Right cardiac atrium (tissue), 5 donors: ENCODE measurements at regions not wholly inside any gene's neighbourhood (a gene's known extent, or its start where the extent isn't known, plus 50 kb on each side); places are given as distances from the start of the nearest gene placed in this dataset.

Experiments used
- ATAC-seq, 2 donors: fragments of 200-7000 bp; cut with Tn5 transposase; one replicate each; pipeline versions ENCODE4 v1.8.0 to v1.9.1; 2020; ENCODE audit warnings: moderate library complexity in 2 of 2, mild to moderate bottlenecking in 1 of 2
- DNase-seq, 3 donors: peaks; one replicate each; pipeline ENCODE4 v3.0.0-alpha.2; 2020
- H3K27ac ChIP-seq: one replicate; pipeline ENCODE4 v1.5.1; 2013; ENCODE audit warnings: mild to moderate bottlenecking, low read length, control low read depth, moderate library complexity
- H3K27me3 ChIP-seq: one replicate; pipeline ENCODE4 v1.6.1; 2013; ENCODE audit not compliant: control insufficient read depth, insufficient read depth
- H3K4me1 ChIP-seq: one replicate; pipeline ENCODE4 v1.6.1; 2013; ENCODE audit warnings: low read length; ENCODE audit not compliant: control insufficient read depth, insufficient read depth
- H3K4me3 ChIP-seq: one replicate; pipeline ENCODE4 v1.5.1; 2013; ENCODE audit warnings: low read length, control low read depth
- H3K9me3 ChIP-seq: one replicate; pipeline ENCODE4 v1.6.1; 2013; ENCODE audit warnings: low read length; ENCODE audit not compliant: control insufficient read depth
- WGBS: extraction: QIAGEN DNeasy Blood & Tissue Kit; methylation state at CpG from one replicate; pipeline ENCODE4 v1.1.7; 2013; 5-methylcytosine and 5-hydroxymethylcytosine counted together
- intact Hi-C, 4 donors: fragments of 100-400 bp; cut with DNase I; formaldehyde crosslinking; loops; one replicate each; pipeline versions ENCODE4 v1.11.0 to v1.14.0; 2022 to 2023
- donor health status: healthy with polysubstance abuse.
- donor health status: DM: no; HTN: yes; CAD: no.
- donor health status: DM: no; HTN: no; CAD: no.
- donor health status: DM: no; HTN: yes; CAD: no; lungs with severe emphysema.
- donor health status: DM: yes; HTN: yes; CAD: no.

GRCh38 chr13:34408640-34409039 lies 533.4 kb upstream of the NBEA start:
- Histone ChIP-seq H3K27me3 (no peaks in the 10 kb centered on the region), H3K4me1 (no peaks in the 10 kb centered on the region), H3K4me3 (no peak overlapping the region), H3K9me3 (no peaks in the 10 kb centered on the region), H3K27ac (no peak overlapping the region)
- DNase-seq (no peak), ATAC-seq (no peak)
- intact Hi-C loops, result no loop called here
- 66% methylated on average over 2 of the region's 2 CpGs for WGBS

- H3K9me3 ChIP-seq, result no peaks in the 10 kb centered on the region
- no peak overlapping the region for H3K27ac ChIP-seq
- DNase-seq, result no peak
- no peaks in the 10 kb centered on the region for H3K4me1 ChIP-seq
- H3K4me3 ChIP-seq, result no peak overlapping the region
- 45% methylated on average over 7 of the region's 7 CpGs for WGBS
- no peaks in the 10 kb centered on the region for H3K27me3 ChIP-seq
- peak in 1 of 2 donors; percentile 66 for ATAC-seq
- intact Hi-C loops, result no loop called here
Measured at GRCh38 chr13:34409496-34410182, 532.4 kb upstream of the NBEA start.

DNA sequence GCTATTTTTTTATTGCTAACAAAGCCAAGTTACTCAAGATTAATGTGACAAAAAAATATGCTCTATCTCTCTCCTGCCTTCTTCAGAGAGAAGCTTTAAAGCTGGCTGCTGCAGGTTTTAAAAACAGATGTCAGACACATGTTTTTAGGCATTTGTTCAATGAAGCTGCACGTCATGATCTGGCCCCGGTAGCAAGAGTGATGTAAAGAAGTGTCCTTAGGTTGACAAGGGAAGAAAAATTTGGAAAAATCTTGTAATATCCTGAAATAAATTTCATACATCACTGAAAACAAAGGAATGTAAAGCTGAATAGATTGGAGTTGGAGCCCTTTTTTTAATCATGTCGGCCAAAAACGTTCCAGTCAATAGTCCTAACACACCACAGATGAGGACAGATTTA lies 531.4 kb upstream of the NBEA start:
- Histone ChIP-seq H3K4me3 (no peak overlapping the region), H3K9me3 (no peaks in the 10 kb centered on the region), H3K27ac (no peak overlapping the region), H3K27me3 (no peaks in the 10 kb centered on the region), H3K4me1 (no peaks in the 10 kb centered on the region)
- 59% methylated on average over 4 of the region's 4 CpGs for WGBS
- ATAC-seq (no peak), DNase-seq (no peak)
- intact Hi-C loops, result no loop called here

DNA sequence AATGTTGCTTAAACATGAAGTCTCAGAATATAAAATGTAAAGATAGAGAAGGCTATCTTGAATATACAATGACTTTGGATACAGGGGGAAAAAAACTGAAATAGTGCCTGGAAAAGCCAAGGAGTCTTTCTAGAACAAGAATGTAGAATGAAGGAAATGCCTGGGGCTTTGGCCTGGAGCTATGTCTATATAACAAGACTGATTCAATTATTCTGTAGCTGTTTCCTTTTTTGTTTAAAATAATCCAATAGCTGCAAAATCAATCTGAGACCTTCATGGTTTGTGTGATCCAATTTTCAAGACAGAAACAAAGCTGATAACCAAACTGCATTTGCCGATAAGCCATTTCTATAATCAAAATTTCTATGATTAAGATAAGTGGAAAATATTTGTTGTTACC lies 530.9 kb upstream of the NBEA start:
- Histone ChIP-seq H3K4me1 (no peaks in the 10 kb centered on the region), H3K27me3 (no peaks in the 10 kb centered on the region), H3K9me3 (no peaks in the 10 kb centered on the region), H3K27ac (no peak overlapping the region), H3K4me3 (no peak overlapping the region)
- 80% methylated on average over 1 of the region's 1 CpG for WGBS
- intact Hi-C loops, result no loop called here
- ATAC-seq, result no peak
- DNase-seq, result no peak

- no peak overlapping the region for H3K4me3 ChIP-seq
- intact Hi-C loops, result no loop called here
- ATAC-seq, result no peak
- no peak overlapping the region for H3K27ac ChIP-seq
- DNase-seq, result no peak
- 80% methylated on average over 4 of the region's 4 CpGs for WGBS
- no peaks in the 10 kb centered on the region for H3K4me1 ChIP-seq
- no peaks in the 10 kb centered on the region for H3K9me3 ChIP-seq
- no peaks in the 10 kb centered on the region for H3K27me3 ChIP-seq
Measured at GRCh38 chr13:34411894-34412293, 530.2 kb upstream of the NBEA start.

DNA sequence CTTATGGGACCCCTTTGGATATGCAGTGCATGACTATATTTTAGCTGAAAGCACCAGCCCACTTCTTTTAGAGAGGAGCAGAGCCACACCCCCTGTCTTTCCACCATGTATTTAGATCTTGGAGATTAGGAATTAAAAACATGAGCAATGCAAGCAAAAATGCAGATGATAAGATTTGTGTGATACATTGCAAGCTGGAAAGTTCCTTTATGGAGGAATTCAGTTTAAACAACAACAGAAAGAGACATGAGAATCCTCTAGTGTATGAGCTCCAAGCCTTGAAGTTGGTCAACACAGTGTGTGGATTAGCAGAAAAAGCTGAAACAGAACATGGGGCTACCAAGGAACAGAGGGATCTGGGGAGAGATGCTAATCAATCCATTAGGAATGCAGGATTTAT lies 529.8 kb upstream of the NBEA start:
- intact Hi-C loops, result no loop called here
- no peak overlapping the region for H3K27ac ChIP-seq
- ATAC-seq (no peak), DNase-seq (no peak)
- no peaks in the 10 kb centered on the region for H3K9me3 ChIP-seq
- H3K4me3 ChIP-seq, result no peak overlapping the region
- H3K27me3 ChIP-seq, result no peaks in the 10 kb centered on the region
- peaks cover 3% of the 10 kb centered on the region for H3K4me1 ChIP-seq

GRCh38 chr13:34412817-34413375 lies 529.2 kb upstream of the NBEA start:
- ATAC-seq (no peak), DNase-seq (no peak)
- no peaks in the 10 kb centered on the region for H3K27me3 ChIP-seq
- no peak overlapping the region for H3K4me3 ChIP-seq
- no peaks in the 10 kb centered on the region for H3K9me3 ChIP-seq
- intact Hi-C loops, result no loop called here
- no peak overlapping the region for H3K27ac ChIP-seq
- peaks cover 3% of the 10 kb centered on the region for H3K4me1 ChIP-seq
- 89% methylated on average over 2 of the region's 2 CpGs for WGBS

DNA sequence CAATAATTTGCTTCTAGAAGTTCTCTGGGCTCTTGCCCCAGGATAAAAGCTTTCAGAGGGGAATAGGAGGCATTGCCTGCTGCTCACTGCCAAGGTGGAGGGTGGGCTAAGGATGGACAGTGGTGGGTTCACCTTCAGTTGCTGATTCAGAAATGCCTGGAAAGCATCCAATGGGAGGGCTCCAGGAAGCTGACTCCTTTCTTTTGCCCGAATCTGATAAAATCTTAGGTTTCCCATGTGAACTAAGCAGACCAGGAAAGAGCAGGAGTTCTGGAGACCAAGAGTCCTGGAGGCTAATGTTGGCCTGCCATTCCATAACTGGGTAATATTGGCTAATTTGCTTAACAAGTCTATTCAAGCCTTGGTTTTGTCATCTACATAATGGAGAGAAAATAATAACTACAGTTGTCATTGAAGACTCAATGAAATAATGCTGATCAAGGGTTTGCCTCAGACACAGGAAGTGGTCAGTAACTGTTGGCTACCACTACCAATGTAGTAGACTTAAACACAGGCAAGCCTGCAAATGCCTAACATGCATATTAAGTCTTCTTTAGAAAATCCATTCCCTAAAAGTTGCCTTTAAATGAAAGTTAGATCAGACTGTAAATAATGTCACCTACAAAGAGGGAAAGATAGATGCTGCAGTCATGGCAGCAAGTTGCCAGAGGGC lies 528.4 kb upstream of the NBEA start:
- intact Hi-C loops, result no loop called here
- WGBS, result 66% methylated on average over 1 of the region's 1 CpG

GRCh38 chr13:34414616-34415015 lies 527.5 kb upstream of the NBEA start:
- no peaks in the 10 kb centered on the region for H3K9me3 ChIP-seq
- 89% methylated on average over 4 of the region's 4 CpGs for WGBS
- intact Hi-C loops, result no loop called here
- DNase-seq (no peak), ATAC-seq (no peak)
- H3K4me1 ChIP-seq, result peaks cover 3% of the 10 kb centered on the region
- no peak overlapping the region for H3K27ac ChIP-seq
- no peaks in the 10 kb centered on the region for H3K27me3 ChIP-seq
- H3K4me3 ChIP-seq, result no peak overlapping the region

More for the DNA sequence above, 528.4 kb upstream of the NBEA start:
- Histone ChIP-seq H3K9me3 (no peaks in the 10 kb centered on the region), H3K4me3 (no peak overlapping the region), H3K4me1 (peaks cover 3% of the 10 kb centered on the region), H3K27ac (no peak overlapping the region), H3K27me3 (no peaks in the 10 kb centered on the region)
- DNase-seq, result no peak
- ATAC-seq, result no peak

DNA sequence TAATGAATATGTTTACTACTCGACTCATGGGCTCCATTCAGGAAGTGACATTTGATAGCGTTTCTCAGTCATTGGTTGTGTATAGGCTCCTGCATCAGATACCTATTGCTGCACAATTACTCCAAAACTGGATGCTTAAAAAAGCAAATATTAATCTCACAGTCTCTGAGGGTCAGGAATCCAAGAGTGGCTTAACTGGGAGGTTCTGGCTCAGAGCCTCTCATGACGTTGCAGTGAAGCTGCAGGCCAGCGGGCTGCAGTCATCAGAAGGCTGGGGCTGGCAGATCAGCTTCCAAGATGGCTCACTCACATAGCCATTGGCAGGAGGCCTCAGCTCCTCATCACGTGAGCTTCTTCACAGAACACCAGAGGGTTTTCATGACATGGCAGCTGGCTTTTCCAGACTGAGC lies 525.1 kb upstream of the NBEA start:
- Histone ChIP-seq H3K27me3 (no peaks in the 10 kb centered on the region), H3K9me3 (no peaks in the 10 kb centered on the region), H3K27ac (no peak overlapping the region), H3K4me1 (peaks cover 3% of the 10 kb centered on the region), H3K4me3 (no peak overlapping the region)
- intact Hi-C loops, result no loop called here
- WGBS, result 36% methylated on average over 5 of the region's 5 CpGs
- DNase-seq (peak; percentile 82 to 93 (median 87)), ATAC-seq (peak; percentile 78 to 81)

GRCh38 chr13:34417896-34418295 lies 524.2 kb upstream of the NBEA start:
- Histone ChIP-seq H3K27ac (no peak overlapping the region), H3K4me3 (no peak overlapping the region), H3K4me1 (peaks cover 3% of the 10 kb centered on the region), H3K27me3 (no peaks in the 10 kb centered on the region), H3K9me3 (no peaks in the 10 kb centered on the region)
- intact Hi-C loops, result no loop called here
- 84% methylated on average over 4 of the region's 4 CpGs for WGBS
- no peak for DNase-seq
- ATAC-seq, result no peak
